B cell (primary cell): ENCODE measurements at regions not wholly inside any gene's neighbourhood (a gene's known extent, or its start where the extent isn't known, plus 50 kb on each side); places are given as distances from the start of the nearest gene placed in this dataset.
A peak's percentile ranks its signal among the peaks of the same experiment; 100 is the strongest.

Experiments used
- ATAC-seq: fragments of 200-7000 bp; cut with Tn5 transposase; one replicate; pipeline ENCODE4 v1.10.0; 2021; ENCODE audit warnings: low read depth, mild to moderate bottlenecking, moderate number of reproducible peaks, moderate library complexity
- CTCF ChIA-PET: fragments of 350-600 bp; sonication (Branson Sonifier 250); formaldehyde crosslinking; loops from one replicate; lab custom pipeline; 2021; ENCODE audit warnings: antibody characterized with exemption, inconsistent platforms; lab: Charles Lee
- POLR2A ChIA-PET: fragments of 350-600 bp; sonication (Branson Sonifier 250); formaldehyde crosslinking; loops from one replicate; lab custom pipeline; 2021; ENCODE audit warnings: antibody characterized with exemption; lab: Charles Lee
- DNase-seq: peaks from one replicate; pipeline ENCODE4 v3.0.0; 2013
- H2AFZ ChIP-seq: 2 replicates; pipeline ENCODE4 v1.6.1; 2012; ENCODE audit warnings: mild to moderate bottlenecking, low read depth, low read length; ENCODE audit not compliant: insufficient read depth, poor library complexity, severe bottlenecking
- H3K27ac ChIP-seq, 2 donors: 1 replicate in 1 of 2; 2 replicates in 1 of 2; pipeline ENCODE4 v1.5.1; 2012 to 2013; ENCODE audit warnings: low read length in 2 of 2, mild to moderate bottlenecking in 2 of 2, moderate library complexity in 1 of 2
- H3K27me3 ChIP-seq, 4 experiments: fragments of 200-600 bp in 1 of 4; sonication (generic) in 1 of 4; replicated peaks in 1 of 4; 1 replicate in 2 of 4; 2 replicates in 2 of 4; pipeline versions ENCODE4 v1.6.1 to v1.7.0; 2013 to 2016; ENCODE audit warnings: low read length in 3 of 4, mild to moderate bottlenecking in 2 of 4, mixed read lengths in 1 of 4, moderate library complexity in 1 of 4; ENCODE audit not compliant: insufficient read depth in 4 of 4, control insufficient read depth in 3 of 4; ENCODE audit errors: control extremely low read depth in 1 of 4
- H3K36me3 ChIP-seq, 2 experiments: replicated peaks in 1 of 2; 1 replicate in 1 of 2; 2 replicates in 1 of 2; pipeline versions ENCODE4 v1.6.1 to v1.7.1; 2013; ENCODE audit warnings: low read length in 1 of 2; ENCODE audit not compliant: insufficient read depth in 2 of 2, control insufficient read depth in 1 of 2; ENCODE audit errors: control extremely low read depth in 1 of 2, extremely low read depth in 1 of 2
- H3K4me1 ChIP-seq, 2 donors: fragments of 200-600 bp in 1 of 2; sonication (generic) in 1 of 2; 1 replicate in 1 of 2; 2 replicates in 1 of 2; pipeline versions ENCODE4 v1.5.1 to v1.6.1; 2013 to 2017; ENCODE audit warnings: low read length in 2 of 2; ENCODE audit not compliant: control insufficient read depth in 2 of 2, insufficient read depth in 2 of 2
- H3K4me2 ChIP-seq: replicated peaks from 2 replicates; pipeline ENCODE3; 2012; ENCODE audit warnings: mild to moderate bottlenecking, low read depth, low read length; ENCODE audit not compliant: poor library complexity, severe bottlenecking
- H3K4me3 ChIP-seq, 5 experiments: fragments of 200-600 bp in 1 of 5; sonication (generic) in 1 of 5; 1 replicate in 3 of 5; 2 replicates in 2 of 5; pipeline versions ENCODE4 v1.5.1 to v1.7.0; 2011 to 2016; ENCODE audit warnings: low read length in 4 of 5, mild to moderate bottlenecking in 4 of 5, low read depth in 2 of 5, control low read depth in 1 of 5, moderate library complexity in 1 of 5; ENCODE audit not compliant: insufficient read depth in 1 of 5; ENCODE audit errors: control extremely low read depth in 1 of 5, extremely low read depth in 1 of 5
- H3K79me2 ChIP-seq: fragments of 200-600 bp; sonication (generic); one replicate; pipeline ENCODE4 v1.6.0; 2016; ENCODE audit warnings: low read length; ENCODE audit not compliant: control insufficient read depth, insufficient read depth
- H3K9ac ChIP-seq: fragments of 200-600 bp; sonication (generic); 2 replicates; pipeline ENCODE4 v1.6.1; 2017; ENCODE audit warnings: mild to moderate bottlenecking, low read length, moderate library complexity
- H3K9me3 ChIP-seq, 3 donors: one replicate each; pipeline versions ENCODE4 v1.6.1 to v1.7.1; 2013; ENCODE audit warnings: low read length in 2 of 3; ENCODE audit not compliant: control insufficient read depth in 2 of 3, insufficient read depth in 1 of 3; ENCODE audit errors: control extremely low read depth in 1 of 3
- H4K20me1 ChIP-seq: 2 replicates; pipeline ENCODE4 v1.6.0; 2012; ENCODE audit warnings: mild to moderate bottlenecking, low read length; ENCODE audit not compliant: insufficient read depth, control insufficient read depth, poor library complexity, severe bottlenecking
- H3K27ac Mint-ChIP-seq: one replicate; pipeline ENCODE4 v1.8.0; 2021; ENCODE audit warnings: mixed read lengths
- H3K27me3 Mint-ChIP-seq: one replicate; pipeline ENCODE4 v1.8.0; 2021; ENCODE audit warnings: mixed read lengths
- H3K4me1 Mint-ChIP-seq: one replicate; pipeline ENCODE4 v1.8.0; 2021; ENCODE audit warnings: mixed read lengths
- H3K4me3 Mint-ChIP-seq: one replicate; pipeline ENCODE4 v1.8.0; 2021; ENCODE audit warnings: mixed read lengths
- H3K9me3 Mint-ChIP-seq: one replicate; pipeline ENCODE4 v1.8.0; 2022; ENCODE audit warnings: mixed read lengths; ENCODE audit not compliant: insufficient read depth
- EZH2 ChIP-seq: IDR thresholded peaks from 2 replicates; pipeline ENCODE4 v1.6.1; 2012; ENCODE audit warnings: borderline replicate concordance, low read depth, mild to moderate bottlenecking, moderate library complexity, low read length; ENCODE audit not compliant: insufficient read depth, poor library complexity, severe bottlenecking
- WGBS: methylation state at CpG from one replicate; pipeline ENCODE4 v1.1.5; 2013; ENCODE audit warnings: missing lambda C conversion rate; ENCODE audit not compliant: insufficient coverage; 5-methylcytosine and 5-hydroxymethylcytosine counted together
- intact Hi-C: fragments of 100-400 bp; cut with micrococcal nuclease; formaldehyde crosslinking; loops from one replicate; pipeline ENCODE4 v1.10.0; 2022
- TF ChIP-seq, protein P1 (sequence below): fragments of 200-600 bp; IDR thresholded peaks from one replicate; pipeline ENCODE4 v1.8.0; 2022; ENCODE audit warnings: antibody characterized with exemption, mild to moderate bottlenecking

DNA sequence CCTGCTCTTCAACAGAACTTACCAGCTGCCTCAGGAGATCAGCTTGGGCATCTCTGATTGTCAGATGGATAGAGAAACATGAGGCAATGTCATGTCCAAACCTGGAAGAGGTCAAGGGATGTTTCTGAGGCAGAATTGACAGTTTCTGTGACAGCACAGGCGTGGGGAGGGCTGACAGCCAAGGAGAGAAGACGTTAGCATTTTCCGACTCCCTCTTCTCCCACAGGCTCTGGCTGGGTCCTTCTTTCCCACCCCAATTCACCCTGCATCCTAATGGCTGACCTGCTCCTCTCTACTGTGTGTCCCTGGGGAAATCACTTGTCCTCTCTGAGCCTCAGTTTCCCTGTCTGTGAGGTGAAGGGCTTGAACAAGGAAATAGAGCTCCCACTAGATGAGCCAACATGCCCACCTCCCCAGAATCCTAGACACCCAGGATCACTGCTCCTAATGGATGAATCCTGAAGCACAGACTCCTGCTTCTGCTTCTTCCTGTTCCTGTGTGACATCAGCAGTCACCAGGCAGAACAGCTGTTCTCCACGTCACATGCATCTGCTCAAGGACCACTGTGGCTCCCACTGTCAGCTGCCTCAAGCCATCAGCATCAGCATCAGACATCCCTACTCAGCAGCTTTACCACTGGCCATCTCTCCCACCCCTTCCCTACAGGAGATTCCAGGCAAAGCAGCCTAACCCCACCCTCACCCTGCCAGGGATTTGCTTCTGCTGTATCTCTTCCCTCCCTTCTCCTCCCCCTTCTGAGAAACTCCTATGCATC lies 408.0 kb downstream of the MATN1 start:
- no peaks in the 10 kb centered on the region for H3K9me3 Mint-ChIP-seq
- H3K4me3 Mint-ChIP-seq = no peak overlapping the region
- peaks cover 0 to 3% (median 0%) of the 10 kb centered on the region in 4 experiments for H3K27me3 ChIP-seq
- no peak overlapping the region for H3K27ac ChIP-seq
- no peak overlapping the region for H3K4me2 ChIP-seq
- POLR2A ChIA-PET = no interaction called here
- H3K36me3 ChIP-seq = no peaks in the 10 kb centered on the region
- peaks cover 19% of the 10 kb centered on the region for H3K27me3 Mint-ChIP-seq
- CTCF ChIA-PET = no interaction called here
- no peaks in the 10 kb centered on the region for H3K4me1 ChIP-seq
- no peak overlapping the region for H2AFZ ChIP-seq
- intact Hi-C loops = no loop called here
- peaks cover 0 to 5% (median 0%) of the 10 kb centered on the region in 3 donors for H3K9me3 ChIP-seq
- H3K27ac Mint-ChIP-seq = no peak overlapping the region
- no peak overlapping the region for H3K9ac ChIP-seq
- ATAC-seq (no peak), DNase-seq (peak; percentile 13)
- no peaks in the 10 kb centered on the region for H3K4me1 Mint-ChIP-seq
- H3K4me3 ChIP-seq = no peak overlapping the region
- WGBS = 63% methylated on average over 1 of the region's 4 CpGs
- H4K20me1 ChIP-seq = no peaks in the 10 kb centered on the region
- no peak for TF ChIP-seq EZH2
- TF ChIP-seq, protein P1, sequence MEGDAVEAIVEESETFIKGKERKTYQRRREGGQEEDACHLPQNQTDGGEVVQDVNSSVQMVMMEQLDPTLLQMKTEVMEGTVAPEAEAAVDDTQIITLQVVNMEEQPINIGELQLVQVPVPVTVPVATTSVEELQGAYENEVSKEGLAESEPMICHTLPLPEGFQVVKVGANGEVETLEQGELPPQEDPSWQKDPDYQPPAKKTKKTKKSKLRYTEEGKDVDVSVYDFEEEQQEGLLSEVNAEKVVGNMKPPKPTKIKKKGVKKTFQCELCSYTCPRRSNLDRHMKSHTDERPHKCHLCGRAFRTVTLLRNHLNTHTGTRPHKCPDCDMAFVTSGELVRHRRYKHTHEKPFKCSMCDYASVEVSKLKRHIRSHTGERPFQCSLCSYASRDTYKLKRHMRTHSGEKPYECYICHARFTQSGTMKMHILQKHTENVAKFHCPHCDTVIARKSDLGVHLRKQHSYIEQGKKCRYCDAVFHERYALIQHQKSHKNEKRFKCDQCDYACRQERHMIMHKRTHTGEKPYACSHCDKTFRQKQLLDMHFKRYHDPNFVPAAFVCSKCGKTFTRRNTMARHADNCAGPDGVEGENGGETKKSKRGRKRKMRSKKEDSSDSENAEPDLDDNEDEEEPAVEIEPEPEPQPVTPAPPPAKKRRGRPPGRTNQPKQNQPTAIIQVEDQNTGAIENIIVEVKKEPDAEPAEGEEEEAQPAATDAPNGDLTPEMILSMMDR = no peak
- no peaks in the 10 kb centered on the region for H3K79me2 ChIP-seq

DNA sequence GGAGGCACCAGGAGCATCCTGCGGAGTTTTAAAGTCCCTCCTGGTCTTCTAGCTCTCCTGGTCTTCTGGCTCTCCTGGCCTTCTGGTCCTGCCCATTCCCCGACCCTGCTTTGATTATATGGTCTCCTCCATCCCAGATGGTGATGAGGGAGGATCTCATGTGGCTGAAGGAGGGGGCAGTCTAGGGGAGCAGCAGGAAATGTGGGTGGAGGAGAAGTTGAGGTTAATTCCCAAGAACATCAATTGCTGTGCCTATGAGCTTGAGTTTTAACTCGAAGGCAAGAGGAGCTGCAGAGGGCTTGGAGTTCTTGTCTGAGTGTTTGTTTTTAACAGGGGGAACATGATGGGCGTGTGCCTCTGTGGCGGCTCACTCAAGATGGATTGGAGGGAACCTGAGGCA lies 408.8 kb downstream of the MATN1 start:
- H3K36me3 ChIP-seq = no peaks in the 10 kb centered on the region
- Mint-ChIP-seq H3K4me1 (no peaks in the 10 kb centered on the region), H3K4me3 (no peak overlapping the region), H3K9me3 (no peaks in the 10 kb centered on the region), H3K27me3 (peaks cover 16% of the 10 kb centered on the region), H3K27ac (no peak overlapping the region)
- no peak overlapping the region for H3K4me2 ChIP-seq
- DNase-seq (no peak), ATAC-seq (no peak)
- intact Hi-C loops = no loop called here
- H2AFZ ChIP-seq = no peak overlapping the region
- no peak overlapping the region for H3K4me3 ChIP-seq
- H3K27ac ChIP-seq = no peak overlapping the region
- peaks cover 0 to 3% (median 0%) of the 10 kb centered on the region in 4 experiments for H3K27me3 ChIP-seq
- WGBS = 63% methylated on average over 4 of the region's 5 CpGs
- no peaks in the 10 kb centered on the region for H3K4me1 ChIP-seq
- CTCF ChIA-PET = no interaction called here
- no peaks in the 10 kb centered on the region for H3K79me2 ChIP-seq
- POLR2A ChIA-PET = no interaction called here
- no peaks in the 10 kb centered on the region for H4K20me1 ChIP-seq
- no peak overlapping the region for H3K9ac ChIP-seq
- TF ChIP-seq EZH2 = no peak
- TF ChIP-seq, protein P1 = no peak
- H3K9me3 ChIP-seq = peaks cover 0 to 5% (median 0%) of the 10 kb centered on the region in 3 donors
